ENCODE measurements at regions not wholly inside any gene's neighbourhood (a gene's known extent, or its start where the extent isn't known, plus 50 kb on each side); places are given as distances from the start of the nearest gene placed in this dataset.

- no peaks in the 10 kb centered on the region for H3K27me3 ChIP-seq (ENCODE audit: insufficient read depth, low read length)
- H2AFZ ChIP-seq (ENCODE audit: low read length) = no peak overlapping the region
- no peaks in the 10 kb centered on the region for H3K4me1 ChIP-seq (ENCODE audit: insufficient read depth, low read length)
- no peak overlapping the region for H3K27ac ChIP-seq (ENCODE audit: low read depth, low read length)
- no peak overlapping the region for H3K4me2 ChIP-seq (ENCODE audit: insufficient read depth, low read length)
- H3K79me2 ChIP-seq (ENCODE audit: insufficient read depth, low read length) = peaks cover 21% of the 10 kb centered on the region
- no peak for DNase-seq (ENCODE audit: insufficient read length, low spot score, missing footprints)
- H3K9me3 ChIP-seq (ENCODE audit: low read depth, low read length) = no peaks in the 10 kb centered on the region
- no peak for TF ChIP-seq CTCF (IDR thresholded peaks at IDR 0.05; ENCODE audit: extremely low read depth, low read depth, low read length)
- H3K36me3 ChIP-seq (ENCODE audit: insufficient read depth, low read length) = no peaks in the 10 kb centered on the region
- H4K20me1 ChIP-seq (ENCODE audit: insufficient read depth, low read length) = peaks cover 3% of the 10 kb centered on the region
- no peak overlapping the region for H3K4me3 ChIP-seq (ENCODE audit: insufficient read depth, low read length)
These were observed 166.4 kb downstream of the TANC2 start for GRCh38 chr17:63132459-63132911.

- Histone ChIP-seq H3K9me3 (ENCODE audit: low read depth, low read length) (no peaks in the 10 kb centered on the region), H3K4me1 (ENCODE audit: insufficient read depth, low read length) (no peaks in the 10 kb centered on the region), H3K36me3 (ENCODE audit: insufficient read depth, low read length) (no peaks in the 10 kb centered on the region), H4K20me1 (ENCODE audit: insufficient read depth, low read length) (no peaks in the 10 kb centered on the region), H3K79me2 (ENCODE audit: insufficient read depth, low read length) (peaks cover 20% of the 10 kb centered on the region), H2AFZ (ENCODE audit: low read length) (no peak overlapping the region), H3K4me2 (ENCODE audit: insufficient read depth, low read length) (no peak overlapping the region), H3K27me3 (ENCODE audit: insufficient read depth, low read length) (no peaks in the 10 kb centered on the region), H3K27ac (ENCODE audit: low read depth, low read length) (no peak overlapping the region), H3K4me3 (ENCODE audit: insufficient read depth, low read length) (no peak overlapping the region)
- TF ChIP-seq CTCF (IDR thresholded peaks at IDR 0.05; ENCODE audit: extremely low read depth, low read depth, low read length) = no peak
- no peak for DNase-seq (ENCODE audit: insufficient read length, low spot score, missing footprints)
These were observed 167.5 kb downstream of the TANC2 start for GRCh38 chr17:63133491-63133890.

GRCh38 chr17:63134867-63135266 is 168.8 kb downstream of the TANC2 start:
- H3K4me1 ChIP-seq (ENCODE audit: insufficient read depth, low read length) = no peaks in the 10 kb centered on the region
- no peak overlapping the region for H3K4me3 ChIP-seq (ENCODE audit: insufficient read depth, low read length)
- no peak overlapping the region for H3K27ac ChIP-seq (ENCODE audit: low read depth, low read length)
- no peaks in the 10 kb centered on the region for H3K9me3 ChIP-seq (ENCODE audit: low read depth, low read length)
- no peak for TF ChIP-seq CTCF (IDR thresholded peaks at IDR 0.05; ENCODE audit: extremely low read depth, low read depth, low read length)
- H3K36me3 ChIP-seq (ENCODE audit: insufficient read depth, low read length) = no peaks in the 10 kb centered on the region
- H3K4me2 ChIP-seq (ENCODE audit: insufficient read depth, low read length) = no peak overlapping the region
- no peaks in the 10 kb centered on the region for H3K27me3 ChIP-seq (ENCODE audit: insufficient read depth, low read length)
- no peaks in the 10 kb centered on the region for H4K20me1 ChIP-seq (ENCODE audit: insufficient read depth, low read length)
- no peak overlapping the region for H2AFZ ChIP-seq (ENCODE audit: low read length)
- DNase-seq (ENCODE audit: insufficient read length, low spot score, missing footprints) = no peak
- peaks cover 15% of the 10 kb centered on the region for H3K79me2 ChIP-seq (ENCODE audit: insufficient read depth, low read length)

GRCh38 chr17:63136369-63137012 is 170.5 kb downstream of the TANC2 start:
- no peaks in the 10 kb centered on the region for H3K36me3 ChIP-seq (ENCODE audit: insufficient read depth, low read length)
- no peak overlapping the region for H3K4me3 ChIP-seq (ENCODE audit: insufficient read depth, low read length)
- H3K9me3 ChIP-seq (ENCODE audit: low read depth, low read length) = no peaks in the 10 kb centered on the region
- H3K4me2 ChIP-seq (ENCODE audit: insufficient read depth, low read length) = no peak overlapping the region
- H2AFZ ChIP-seq (ENCODE audit: low read length) = no peak overlapping the region
- no peaks in the 10 kb centered on the region for H3K27me3 ChIP-seq (ENCODE audit: insufficient read depth, low read length)
- no peaks in the 10 kb centered on the region for H3K4me1 ChIP-seq (ENCODE audit: insufficient read depth, low read length)
- TF ChIP-seq CTCF (IDR thresholded peaks at IDR 0.05; ENCODE audit: extremely low read depth, low read depth, low read length) = no peak
- peaks cover 4% of the 10 kb centered on the region for H4K20me1 ChIP-seq (ENCODE audit: insufficient read depth, low read length)
- no peak overlapping the region for H3K27ac ChIP-seq (ENCODE audit: low read depth, low read length)
- DNase-seq (ENCODE audit: insufficient read length, low spot score, missing footprints) = no peak
- peaks cover 21% of the 10 kb centered on the region for H3K79me2 ChIP-seq (ENCODE audit: insufficient read depth, low read length)
